A549 (cell line): ENCODE measurements at regions not wholly inside any gene's neighbourhood (a gene's known extent, or its start where the extent isn't known, plus 50 kb on each side); places are given as distances from the start of the nearest gene placed in this dataset.

ENCODE experiments used
- ATOH8 ChIP-seq: fragments of 250-450 bp; sonication (Bioruptor Pico); IDR thresholded peaks from 2 replicates; pipeline ENCODE4 v1.5.0; 2020; ENCODE audit warnings: low read depth, mild to moderate bottlenecking, moderate library complexity
- CBX8 ChIP-seq: fragments of 200-600 bp; sonication (generic); IDR thresholded peaks from 2 replicates; pipeline ENCODE4 v1.6.1; 2016
- CEBPB ChIP-seq, 2 experiments: fragments of >200 bp in 1 of 2; sonication (Bioruptor Twin) in 1 of 2; formaldehyde crosslinking in 1 of 2; IDR thresholded peaks; 2 replicates each; pipeline ENCODE4 v1.6.1; 2012 to 2016
- CHD2 ChIP-seq: fragments of 150-350 bp; IDR thresholded peaks from 2 replicates; pipeline ENCODE4 v1.6.1; 2014; ENCODE audit warnings: low read length; ENCODE audit not compliant: partially characterized antibody
- CHD4 ChIP-seq: fragments of 200-600 bp; sonication (generic); IDR thresholded peaks from 2 replicates; pipeline ENCODE4 v1.6.1; 2016; ENCODE audit warnings: antibody characterized with exemption, mild to moderate bottlenecking, borderline replicate concordance
- CTCF ChIP-seq: fragments of >200 bp; sonication (Bioruptor Twin); formaldehyde crosslinking; IDR thresholded peaks from 3 replicates; pipeline ENCODE4 v1.5.1; 2016
- EP300 ChIP-seq, 2 experiments: fragments of >200 bp; sonication (Bioruptor Twin); formaldehyde crosslinking; IDR thresholded peaks; 2 replicates in 1 of 2; 3 replicates in 1 of 2; pipeline ENCODE4 v1.6.1; 2016 to 2017
- JUN ChIP-seq, 2 experiments: fragments of >200 bp; sonication (Bioruptor Twin); formaldehyde crosslinking; IDR thresholded peaks; 2 replicates in 1 of 2; 3 replicates in 1 of 2; pipeline ENCODE4 v1.6.1; 2016 to 2017
- TF ChIP-seq, protein P1 (sequence below): IDR thresholded peaks from 2 replicates; pipeline ENCODE4 v1.6.1; 2012; ENCODE audit warnings: low read depth, borderline replicate concordance
- TF ChIP-seq, protein P2 (sequence below): IDR thresholded peaks from 2 replicates; pipeline ENCODE4 v1.6.1; 2012

GRCh38 chr10:114713525-114714090 is 55.5 kb upstream of the ABLIM1 start:
- TF ChIP-seq CHD2 (no peak), CTCF (no peak), EP300 (IDR thresholded peaks at IDR 0.05) (no peak), ATOH8 (no peak), JUN (IDR thresholded peaks at IDR 0.05) (no peak), CBX8 (no peak), CEBPB (IDR thresholded peaks at IDR 0.05) (no peak), CHD4 (no peak)
- TF ChIP-seq, protein P1, sequence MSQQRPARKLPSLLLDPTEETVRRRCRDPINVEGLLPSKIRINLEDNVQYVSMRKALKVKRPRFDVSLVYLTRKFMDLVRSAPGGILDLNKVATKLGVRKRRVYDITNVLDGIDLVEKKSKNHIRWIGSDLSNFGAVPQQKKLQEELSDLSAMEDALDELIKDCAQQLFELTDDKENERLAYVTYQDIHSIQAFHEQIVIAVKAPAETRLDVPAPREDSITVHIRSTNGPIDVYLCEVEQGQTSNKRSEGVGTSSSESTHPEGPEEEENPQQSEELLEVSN, result no peak
- TF ChIP-seq, protein P2, sequence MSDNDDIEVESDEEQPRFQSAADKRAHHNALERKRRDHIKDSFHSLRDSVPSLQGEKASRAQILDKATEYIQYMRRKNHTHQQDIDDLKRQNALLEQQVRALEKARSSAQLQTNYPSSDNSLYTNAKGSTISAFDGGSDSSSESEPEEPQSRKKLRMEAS, result no peak
